HCT116 (cell line): ENCODE measurements at regions not wholly inside any gene's neighbourhood (a gene's known extent, or its start where the extent isn't known, plus 50 kb on each side); places are given as distances from the start of the nearest gene placed in this dataset.

Experiments used
- ATAC-seq: fragments of 200-7000 bp; cut with Tn5 transposase; 2 replicates; pipeline ENCODE4 v1.9.1; 2020; ENCODE audit warnings: mild to moderate bottlenecking, moderate library complexity
- BruUV-seq: library from RNA; stranded (reverse); fragments of 400-500 nt; replicated peaks from 2 replicates; lab custom pipeline; 2021; lab: Mats Ljungman, UMichigan
- CTCF ChIA-PET: fragments of 300-600 bp; sonication (Branson Sonifier 250); formaldehyde crosslinking; loops from one replicate; lab custom pipeline; 2021; ENCODE audit warnings: antibody characterized with exemption; lab: Charles Lee
- POLR2A ChIA-PET: fragments of 300-600, 350-600 bp; sonication (Branson Sonifier 250); formaldehyde crosslinking; loops from one replicate; lab custom pipeline; 2021; ENCODE audit warnings: antibody characterized with exemption; lab: Charles Lee
- RAD21 ChIA-PET, 2 experiments: fragments of 300-600 bp; sonication (Branson Sonifier 250); formaldehyde crosslinking; loops; one replicate each; lab custom pipeline; 2023; ENCODE audit warnings: low total read pairs in 2 of 2; ENCODE audit not compliant: uncharacterized antibody in 2 of 2, unreplicated experiment in 2 of 2, low non-redundant PET in 1 of 2; lab: Charles Lee
- DNase-seq: peaks from one replicate; pipeline ENCODE4 v3.0.0-alpha.2; 2010; ENCODE audit warnings: low read depth, low spot score
- H2AFZ ChIP-seq: fragments of 200-600 bp; shearing (Covaris generic), sonication (generic); 2 replicates; pipeline ENCODE4 v1.6.1; 2017; ENCODE audit warnings: low read depth, mixed run types, mixed read lengths, antibody characterized with exemption, low read length; ENCODE audit not compliant: poor library complexity, severe bottlenecking
- H3K27ac ChIP-seq: 2 replicates; pipeline ENCODE4 v1.5.1; 2012; ENCODE audit warnings: low read depth, low read length
- H3K27me3 ChIP-seq: fragments of 200-600 bp; sonication (generic); 2 replicates; pipeline ENCODE4 v1.6.1; 2016; ENCODE audit warnings: mixed run types, low read length, mixed read lengths; ENCODE audit not compliant: insufficient read depth
- H3K36me3 ChIP-seq, 2 experiments: fragments of 200-500 bp in 1 of 2; fragments of 200-600 bp in 1 of 2; sonication (Bioruptor generic) in 1 of 2; sonication (generic) in 1 of 2; 2 replicates each; pipeline versions ENCODE4 v1.5.1 to v1.6.1; 2014 to 2016; ENCODE audit warnings: low read length in 2 of 2, inconsistent platforms in 1 of 2, mixed read lengths in 1 of 2, mixed run types in 1 of 2; ENCODE audit not compliant: insufficient read depth in 2 of 2, control insufficient read depth in 1 of 2
- H3K4me1 ChIP-seq, 2 experiments: fragments of 200-600 bp in 1 of 2; sonication (generic) in 1 of 2; 2 replicates each; pipeline versions ENCODE4 v1.5.1 to v1.6.1; 2012 to 2017; ENCODE audit warnings: low read length in 2 of 2, inconsistent platforms in 1 of 2, mild to moderate bottlenecking in 1 of 2, mixed read lengths in 1 of 2, mixed run types in 1 of 2, moderate library complexity in 1 of 2; ENCODE audit not compliant: insufficient read depth in 2 of 2, control insufficient read depth in 1 of 2
- H3K4me2 ChIP-seq: fragments of 200-600 bp; sonication (generic); 2 replicates; pipeline ENCODE4 v1.6.1; 2017; ENCODE audit warnings: mixed run types, low read length, mixed read lengths
- H3K4me3 ChIP-seq, 2 experiments: fragments of 200-600 bp in 1 of 2; sonication (generic) in 1 of 2; replicated peaks in 1 of 2; 2 replicates each; pipeline ENCODE4 v1.5.1; 2011 to 2016; ENCODE audit warnings: low read length in 2 of 2, control low read depth in 1 of 2, low read depth in 1 of 2, mild to moderate bottlenecking in 1 of 2, mixed read lengths in 1 of 2, mixed run types in 1 of 2
- H3K79me2 ChIP-seq: fragments of 200-600 bp; sonication (generic); 2 replicates; pipeline ENCODE4 v1.6.1; 2017; ENCODE audit warnings: mild to moderate bottlenecking, mixed run types, low read length, moderate library complexity, mixed read lengths; ENCODE audit not compliant: insufficient read depth
- H3K9ac ChIP-seq: fragments of 200-600 bp; sonication (generic); 2 replicates; pipeline ENCODE4 v1.6.1; 2016; ENCODE audit warnings: low read length, mixed read lengths
- H3K9me2 ChIP-seq: fragments of 200-600 bp; sonication (generic), shearing (Covaris generic); 2 replicates; pipeline ENCODE4 v1.6.1; 2017; ENCODE audit warnings: mixed run types, mild to moderate bottlenecking, moderate library complexity; ENCODE audit not compliant: insufficient read depth
- H3K9me3 ChIP-seq, 2 experiments: fragments of 200-500 bp in 1 of 2; fragments of 200-600 bp in 1 of 2; sonication (Bioruptor generic) in 1 of 2; sonication (generic) in 1 of 2; 2 replicates each; pipeline ENCODE4 v1.6.1; 2014 to 2017; ENCODE audit warnings: low read length in 2 of 2, mixed read lengths in 2 of 2, inconsistent platforms in 1 of 2, low read depth in 1 of 2, mild to moderate bottlenecking in 1 of 2, mixed run types in 1 of 2, moderate library complexity in 1 of 2; ENCODE audit not compliant: control insufficient read depth in 1 of 2, insufficient read depth in 1 of 2
- H4K20me1 ChIP-seq: fragments of 200-600 bp; sonication (generic), shearing (Covaris generic); 2 replicates; pipeline ENCODE4 v1.6.1; 2017; ENCODE audit warnings: mixed run types, mild to moderate bottlenecking, moderate library complexity; ENCODE audit not compliant: insufficient read depth
- ATF3 ChIP-seq: IDR thresholded peaks from 2 replicates; pipeline ENCODE4 v1.6.1; 2012
- EGR1 ChIP-seq: IDR thresholded peaks from 2 replicates; pipeline ENCODE4 v1.6.1; 2012; ENCODE audit warnings: low read depth
- EZH2 ChIP-seq: fragments of 200-600 bp; sonication (generic); IDR thresholded peaks from 2 replicates; pipeline ENCODE4 v1.6.1; 2017; ENCODE audit warnings: antibody characterized with exemption, mixed run types
- EZH2phosphoT487 ChIP-seq: fragments of 200-600 bp; IDR thresholded peaks from 2 replicates; pipeline ENCODE4 v1.6.1; 2018; ENCODE audit warnings: antibody characterized with exemption, borderline replicate concordance
- FOSL1 ChIP-seq: IDR thresholded peaks from 2 replicates; pipeline ENCODE4 v1.6.1; 2012; ENCODE audit warnings: low read depth
- POLR2A ChIP-seq: IDR thresholded peaks from 2 replicates; pipeline ENCODE4 v1.7.0; 2011; ENCODE audit warnings: borderline replicate concordance; ENCODE audit not compliant: insufficient read depth, insufficient read length; ENCODE audit errors: extremely low read depth
- POLR2AphosphoS5 ChIP-seq: IDR thresholded peaks from 2 replicates; pipeline ENCODE4 v1.6.1; 2011; ENCODE audit warnings: mild to moderate bottlenecking, low read depth, low read length, moderate library complexity
- RAD21 ChIP-seq: IDR thresholded peaks from 2 replicates; pipeline ENCODE4 v1.6.1; 2012; ENCODE audit warnings: low read depth, mild to moderate bottlenecking
- SIN3A ChIP-seq: IDR thresholded peaks from 2 replicates; pipeline ENCODE4 v1.6.1; 2012; ENCODE audit warnings: low read depth
- SRF ChIP-seq: IDR thresholded peaks from 2 replicates; pipeline ENCODE4 v1.6.1; 2012; ENCODE audit warnings: low read depth
- TCF7L2 ChIP-seq: IDR thresholded peaks from 2 replicates; pipeline ENCODE4 v1.7.0; 2011; ENCODE audit warnings: borderline replicate concordance, inconsistent platforms; ENCODE audit not compliant: insufficient read depth, insufficient read length; ENCODE audit errors: extremely low read depth
- ZBTB33 ChIP-seq: IDR thresholded peaks from 2 replicates; pipeline ENCODE4 v1.6.1; 2011; ENCODE audit warnings: mild to moderate bottlenecking, low read length, moderate library complexity; ENCODE audit not compliant: insufficient replicate concordance; ENCODE audit errors: extremely low read depth
- ZFX ChIP-seq: fragments of 450-650 bp; IDR thresholded peaks from 2 replicates; pipeline ENCODE4 v1.6.1; 2017
- ZNF274 ChIP-seq: fragments of 200-500 bp; sonication (Bioruptor generic); IDR thresholded peaks from 2 replicates; pipeline ENCODE4 v1.6.1; 2014; ENCODE audit warnings: mild to moderate bottlenecking, low read depth, low read length, inconsistent platforms
- intact Hi-C: fragments of 100-400 bp; cut with micrococcal nuclease; formaldehyde crosslinking; loops from 2 replicates; pipeline ENCODE4 v1.10.0; 2022

DNA sequence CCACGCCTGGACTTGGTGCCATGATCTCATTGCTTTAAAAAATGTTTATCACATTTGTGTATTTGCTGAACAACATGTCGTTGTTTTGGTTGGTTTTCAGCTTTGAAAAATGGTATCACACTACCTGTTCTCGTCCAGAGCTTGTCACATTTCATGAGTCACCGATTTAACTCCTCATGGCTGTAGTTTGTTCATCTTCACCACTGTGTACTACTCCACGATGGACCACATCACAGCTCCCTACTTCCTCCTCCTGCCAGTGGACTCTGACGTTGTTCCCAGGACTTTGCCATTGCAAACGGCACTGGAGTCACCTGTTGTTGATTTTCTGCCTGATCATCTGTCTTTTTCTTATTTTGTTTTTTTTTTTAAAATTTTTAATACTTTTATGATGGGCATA lies 157.7 kb downstream of the ERMARD start:
- Histone ChIP-seq H3K27me3 (no peaks in the 10 kb centered on the region), H3K79me2 (no peaks in the 10 kb centered on the region), H3K9me2 (no peaks in the 10 kb centered on the region), H3K4me1 (peaks cover 0 to 6% of the 10 kb centered on the region in 2 experiments; a peak in 1 of 4 replicates), H3K4me3 (no peak overlapping the region), H3K4me2 (no peak overlapping the region), H4K20me1 (no peaks in the 10 kb centered on the region), H3K9me3 (no peaks in the 10 kb centered on the region), H3K9ac (no peak overlapping the region), H3K27ac (no peak overlapping the region), H3K36me3 (no peaks in the 10 kb centered on the region), H2AFZ (no peak overlapping the region)
- ChIA-PET CTCF (no interaction called here), POLR2A (no interaction called here), RAD21 (no interaction called here)
- ATAC-seq (no peak), DNase-seq (no peak)
- no TSS peak for BruUV-seq
- TF ChIP-seq ATF3, result no peak
- TF ChIP-seq SIN3A, result no peak
- TF ChIP-seq EZH2, result no peak
- no peak for TF ChIP-seq POLR2AphosphoS5
- TF ChIP-seq EZH2phosphoT487, result no peak
- TF ChIP-seq POLR2A, result no peak
- TF ChIP-seq ZFX, result no peak
- no peak for TF ChIP-seq FOSL1
- no peak for TF ChIP-seq SRF
- intact Hi-C loops, result no loop called here

DNA sequence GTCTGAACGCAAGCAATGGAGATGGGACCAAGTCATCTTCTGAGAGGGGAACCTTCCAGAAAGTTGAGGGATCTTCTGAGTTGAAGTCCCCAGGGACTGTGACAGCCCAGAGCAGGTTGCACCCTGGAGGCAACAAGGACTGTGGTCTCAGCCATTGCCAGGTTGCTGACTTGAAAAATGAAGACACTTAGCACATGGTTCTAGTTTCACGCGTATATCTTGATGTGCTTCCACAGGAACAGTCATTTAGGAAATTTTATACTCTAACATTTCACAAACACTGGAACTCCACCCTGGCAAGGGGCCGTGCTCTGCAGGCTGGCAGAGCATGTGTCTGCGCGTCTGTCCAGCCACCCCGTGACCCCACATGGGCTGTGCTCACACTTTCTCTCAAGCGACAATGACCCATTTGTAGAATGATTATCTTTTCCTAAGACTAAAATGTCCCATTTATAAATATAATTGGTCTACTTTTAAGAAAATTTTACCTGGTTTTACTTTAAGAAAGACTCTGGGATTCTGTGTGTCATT lies 157.0 kb downstream of the ERMARD start:
- no TSS peak for BruUV-seq

More for the DNA sequence above, 157.0 kb downstream of the ERMARD start:
- Histone ChIP-seq H2AFZ (no peak overlapping the region), H3K9ac (no peak overlapping the region), H3K27me3 (no peaks in the 10 kb centered on the region), H3K4me3 (no peak overlapping the region), H4K20me1 (no peaks in the 10 kb centered on the region), H3K9me3 (no peaks in the 10 kb centered on the region), H3K9me2 (no peaks in the 10 kb centered on the region), H3K36me3 (no peaks in the 10 kb centered on the region), H3K4me2 (no peak overlapping the region), H3K4me1 (peaks cover 0 to 6% of the 10 kb centered on the region in 2 experiments; a peak in 1 of 4 replicates), H3K27ac (no peak overlapping the region), H3K79me2 (no peaks in the 10 kb centered on the region)
- ATAC-seq (no peak), DNase-seq (no peak)
- ChIA-PET CTCF (no interaction called here), RAD21 (no interaction called here), POLR2A (no interaction called here)
- intact Hi-C loops, result no loop called here
- TF ChIP-seq ZNF274 (no peak), POLR2AphosphoS5 (no peak), ZBTB33 (no peak), SRF (no peak), RAD21 (no peak), SIN3A (no peak), EGR1 (no peak), TCF7L2 (no peak), ATF3 (no peak), EZH2phosphoT487 (no peak)
